ENCODE measurements at regions not wholly inside any gene's neighbourhood (a gene's known extent, or its start where the extent isn't known, plus 50 kb on each side); places are given as distances from the start of the nearest gene placed in this dataset.

DNA sequence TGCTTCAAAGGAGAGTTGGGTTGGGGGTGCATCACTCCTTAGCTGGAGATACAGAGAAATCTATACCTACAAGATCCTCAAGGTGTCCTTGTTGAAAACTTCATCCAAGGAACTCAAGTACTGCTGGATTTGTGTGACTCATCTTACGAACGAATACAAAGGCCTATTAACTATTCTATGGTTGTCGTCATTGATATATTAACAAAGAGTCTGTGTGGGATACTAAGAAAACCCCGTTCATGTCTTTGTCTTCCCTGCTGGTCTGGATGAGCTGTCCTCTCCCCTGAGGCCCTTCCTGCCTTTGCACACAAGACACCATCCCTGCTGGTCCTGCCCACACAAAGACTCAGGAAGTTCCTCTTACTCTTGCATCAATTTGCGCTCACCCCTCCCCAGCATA lies 54.9 kb upstream of the IRF2 start:
- no peak overlapping the region for H3K4me3 Mint-ChIP-seq
- DNase-seq (no peak), ATAC-seq (no peak)
- ChIA-PET CTCF (interaction anchor here (1.2 to 2.1 kb wide), 2 partner anchors 13 to 17 kb away, joined by 3 to 5 read pairs; no protein-coding TSS in a partner anchor), POLR2A (no interaction called here)
- H3K4me1 Mint-ChIP-seq = peaks cover 47% of the 10 kb centered on the region
- no peaks in the 10 kb centered on the region for H3K27me3 Mint-ChIP-seq
- peaks cover 9% of the 10 kb centered on the region for H3K9me3 Mint-ChIP-seq (ENCODE audit: low read depth)
- intact Hi-C loops (cut with DNase I, micrococcal nuclease) = loop anchor here in 1 of 2 experiments (5.0 kb wide), 1 partner anchor 943 kb away; the partner anchor contains the start of gene CCDC110
- peaks cover 10% of the 10 kb centered on the region for H3K36me3 Mint-ChIP-seq (ENCODE audit: low read depth)
- H3K27ac Mint-ChIP-seq = no peak overlapping the region

DNA sequence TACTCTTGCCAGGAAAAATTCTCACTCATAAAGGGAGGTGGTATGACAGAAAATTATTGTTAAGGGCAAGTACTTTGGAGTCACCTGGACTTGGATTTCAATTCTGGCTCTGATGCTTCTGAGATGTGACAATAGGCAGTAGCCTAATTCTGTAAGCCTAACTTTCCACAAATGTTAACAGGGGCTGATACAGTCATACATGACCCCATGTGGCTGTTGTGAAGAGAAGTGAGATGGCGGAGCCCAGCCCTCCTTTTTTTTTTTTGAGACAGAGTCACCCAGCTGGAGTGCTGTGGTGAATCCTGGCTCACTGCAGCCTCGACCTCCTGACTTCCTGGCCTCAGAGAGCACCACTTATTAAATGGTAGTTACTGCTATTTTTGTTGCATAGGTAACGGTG lies 54.4 kb upstream of the IRF2 start:
- no peaks in the 10 kb centered on the region for H3K27me3 Mint-ChIP-seq
- intact Hi-C loops (cut with DNase I, micrococcal nuclease) = loop anchor here in 1 of 2 experiments (5.0 kb wide), 1 partner anchor 944 kb away; the partner anchor contains the start of gene CCDC110
- ChIA-PET POLR2A (no interaction called here), CTCF (interaction anchor here (2.1 kb wide), 1 partner anchor 17 kb away, joined by 5 read pairs; no protein-coding TSS in a partner anchor)
- no peak for DNase-seq
- H3K4me1 Mint-ChIP-seq = peaks cover 45% of the 10 kb centered on the region
- H3K36me3 Mint-ChIP-seq (ENCODE audit: low read depth) = peaks cover 10% of the 10 kb centered on the region
- no peak overlapping the region for H3K4me3 Mint-ChIP-seq
- no peak overlapping the region for H3K27ac Mint-ChIP-seq
- peaks cover 13% of the 10 kb centered on the region for H3K9me3 Mint-ChIP-seq (ENCODE audit: low read depth)
- ATAC-seq = peak; percentile 60

- peaks cover 39% of the 10 kb centered on the region for H3K4me1 Mint-ChIP-seq
- no peak overlapping the region for H3K27ac Mint-ChIP-seq
- CTCF ChIA-PET = interaction anchor here (1.6 kb wide), 1 partner anchor 14 kb away, joined by 5 read pairs; no protein-coding TSS in a partner anchor
- no peak overlapping the region for H3K4me3 Mint-ChIP-seq
- H3K27me3 Mint-ChIP-seq = no peaks in the 10 kb centered on the region
- peaks cover 14% of the 10 kb centered on the region for H3K9me3 Mint-ChIP-seq (ENCODE audit: low read depth)
- POLR2A ChIA-PET = no interaction called here
- DNase-seq = no peak
- H3K36me3 Mint-ChIP-seq (ENCODE audit: low read depth) = peaks cover 7% of the 10 kb centered on the region
- intact Hi-C loops (cut with DNase I, micrococcal nuclease) = loop anchor here in 1 of 2 experiments (5.0 kb wide), 1 partner anchor 944 kb away; the partner anchor contains the start of gene CCDC110
- ATAC-seq = no peak
Observed at GRCh38 chr4:184528051-184528450, 53.7 kb upstream of the IRF2 start.

- Mint-ChIP-seq H3K27me3 (no peaks in the 10 kb centered on the region), H3K4me3 (no peak overlapping the region), H3K9me3 (ENCODE audit: low read depth) (peaks cover 14% of the 10 kb centered on the region), H3K4me1 (peaks cover 34% of the 10 kb centered on the region), H3K27ac (no peak overlapping the region), H3K36me3 (ENCODE audit: low read depth) (peaks cover 7% of the 10 kb centered on the region)
- ATAC-seq (no peak), DNase-seq (no peak)
- ChIA-PET POLR2A (interaction anchor here (1.1 kb wide), 1 partner anchor 52 kb away, joined by 3 read pairs; the partner anchor contains the start of gene IRF2), CTCF (interaction anchor here (0.6 to 1.6 kb wide), 3 partner anchors 10 to 20 kb away, joined by 3 to 5 read pairs (median 4); no protein-coding TSS in a partner anchor)
- intact Hi-C loops (cut with DNase I, micrococcal nuclease) = loop anchor here in 1 of 2 experiments (5.0 kb wide), 1 partner anchor 946 kb away; the partner anchor contains the start of gene CCDC110
Observed at GRCh38 chr4:184526228-184526627, 51.9 kb upstream of the IRF2 start.

Measured in activated CD4-positive, alpha-beta T cell treated with anti-CD3 and anti-CD28 coated beads for 36 hours (primary cell).